ENCODE measurements at regions not wholly inside any gene's neighbourhood (a gene's known extent, or its start where the extent isn't known, plus 50 kb on each side); places are given as distances from the start of the nearest gene placed in this dataset.

DNA sequence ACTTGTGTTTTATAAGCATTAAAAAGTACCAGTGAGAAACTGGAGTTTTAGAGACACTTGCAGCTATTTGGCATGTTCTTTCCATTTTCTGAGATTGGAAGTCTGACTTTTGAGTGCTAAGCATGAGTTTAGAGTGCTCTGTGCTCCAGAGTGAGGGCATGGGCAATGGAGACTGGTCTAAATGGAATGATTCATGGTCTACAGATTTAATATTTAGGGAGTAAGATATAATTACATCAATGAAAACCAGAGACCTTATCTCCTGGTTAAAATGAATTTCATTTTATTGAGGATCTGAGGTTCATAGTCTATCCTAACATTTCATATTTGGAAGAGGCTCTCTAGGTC is 135.9 kb upstream of the RPS23 start:
- TF ChIP-seq CTCF (IDR thresholded peaks at IDR 0.05) (no peak), EZH2phosphoT487 (IDR thresholded peaks at IDR 0.05) (no peak)
